Mucosa of rectum (tissue), 2 donors: ENCODE measurements at regions not wholly inside any gene's neighbourhood (a gene's known extent, or its start where the extent isn't known, plus 50 kb on each side); places are given as distances from the start of the nearest gene placed in this dataset.

Source experiments
- H3K27ac ChIP-seq, 2 donors: one replicate each; pipeline ENCODE4 v1.7.0; 2013; ENCODE audit warnings: inconsistent platforms in 2 of 2, low read depth in 2 of 2, low read length in 2 of 2
- H3K27me3 ChIP-seq, 2 donors: one replicate each; pipeline ENCODE4 v1.7.0; 2013; ENCODE audit warnings: low read length in 2 of 2; ENCODE audit not compliant: control insufficient read depth in 2 of 2, insufficient read depth in 2 of 2
- H3K36me3 ChIP-seq, 2 donors: one replicate each; pipeline ENCODE4 v1.7.0; 2013; ENCODE audit warnings: low read length in 2 of 2; ENCODE audit not compliant: control insufficient read depth in 2 of 2, insufficient read depth in 2 of 2
- H3K4me1 ChIP-seq, 2 donors: one replicate each; pipeline ENCODE4 v1.7.0; 2013; ENCODE audit warnings: low read length in 2 of 2, mild to moderate bottlenecking in 1 of 2; ENCODE audit not compliant: control insufficient read depth in 2 of 2, insufficient read depth in 2 of 2
- H3K4me3 ChIP-seq, 2 donors: one replicate each; pipeline ENCODE4 v1.7.0; 2013; ENCODE audit warnings: low read length in 2 of 2
- H3K9ac ChIP-seq, 2 donors: one replicate each; pipeline ENCODE4 v1.7.0; 2013; ENCODE audit warnings: low read length in 2 of 2, low read depth in 1 of 2, mild to moderate bottlenecking in 1 of 2
- H3K9me3 ChIP-seq, 2 donors: one replicate each; pipeline ENCODE4 v1.7.0; 2013; ENCODE audit warnings: low read length in 2 of 2; ENCODE audit not compliant: control insufficient read depth in 2 of 2
- donor health status: healthy.
- donor health status: Normal muscosa, but diverticular disease.

GRCh38 chr14:100648474-100649172, 61.4 kb upstream of the BEGAIN start:
- Histone ChIP-seq H3K36me3 (no peaks in the 10 kb centered on the region), H3K4me1 (peaks cover 22 to 23% of the 10 kb centered on the region in 2 donors), H3K27ac (peak overlapping the region; percentile 78 to 82), H3K27me3 (no peaks in the 10 kb centered on the region), H3K9me3 (peaks cover 0 to 3% of the 10 kb centered on the region in 2 donors), H3K4me3 (peak overlapping the region in 1 of 2 donors; percentile 31), H3K9ac (peak overlapping the region; percentile 6 to 14)

GRCh38 chr14:100649173-100649519, 61.9 kb upstream of the BEGAIN start:
- Histone ChIP-seq H3K36me3 (no peaks in the 10 kb centered on the region), H3K9ac (peak overlapping the region in 1 of 2 donors; percentile 14), H3K27me3 (no peaks in the 10 kb centered on the region), H3K27ac (peak overlapping the region; percentile 78 to 82), H3K9me3 (peaks cover 0 to 3% of the 10 kb centered on the region in 2 donors), H3K4me3 (peak overlapping the region in 1 of 2 donors; percentile 31), H3K4me1 (peaks cover 22 to 23% of the 10 kb centered on the region in 2 donors)

- peaks cover 0 to 4% of the 10 kb centered on the region in 2 donors for H3K27me3 ChIP-seq
- no peaks in the 10 kb centered on the region for H3K9me3 ChIP-seq
- H3K36me3 ChIP-seq, result no peaks in the 10 kb centered on the region
- H3K27ac ChIP-seq, result no peak overlapping the region
- peaks cover 12 to 18% of the 10 kb centered on the region in 2 donors for H3K4me1 ChIP-seq
- H3K9ac ChIP-seq, result no peak overlapping the region
- H3K4me3 ChIP-seq, result no peak overlapping the region
These were observed 64.8 kb upstream of the BEGAIN start for GRCh38 chr14:100651999-100652508.

- Histone ChIP-seq H3K9me3 (no peaks in the 10 kb centered on the region), H3K4me1 (peaks cover 12 to 18% of the 10 kb centered on the region in 2 donors), H3K36me3 (no peaks in the 10 kb centered on the region), H3K27me3 (peaks cover 0 to 4% of the 10 kb centered on the region in 2 donors), H3K4me3 (no peak overlapping the region), H3K27ac (no peak overlapping the region), H3K9ac (no peak overlapping the region)
These were observed 65.5 kb upstream of the BEGAIN start for GRCh38 chr14:100652744-100653143.

- Histone ChIP-seq H3K27me3 (peaks cover 0 to 4% of the 10 kb centered on the region in 2 donors), H3K9ac (no peak overlapping the region), H3K27ac (no peak overlapping the region)
These were observed 66.2 kb upstream of the BEGAIN start for GRCh38 chr14:100653409-100653808.

GRCh38 chr14:100654025-100654813, 67.0 kb upstream of the BEGAIN start:
- H3K9ac ChIP-seq, result no peak overlapping the region
- H3K27ac ChIP-seq, result no peak overlapping the region
- H3K36me3 ChIP-seq, result no peaks in the 10 kb centered on the region
- H3K4me3 ChIP-seq, result no peak overlapping the region
- H3K4me1 ChIP-seq, result peaks cover 7 to 8% of the 10 kb centered on the region in 2 donors
- no peaks in the 10 kb centered on the region for H3K9me3 ChIP-seq
- peaks cover 0 to 4% of the 10 kb centered on the region in 2 donors for H3K27me3 ChIP-seq

More at GRCh38 chr14:100653409-100653808, 66.2 kb upstream of the BEGAIN start:
- H3K36me3 ChIP-seq, result no peaks in the 10 kb centered on the region
- no peaks in the 10 kb centered on the region for H3K9me3 ChIP-seq
- H3K4me3 ChIP-seq, result no peak overlapping the region
- peaks cover 13 to 14% of the 10 kb centered on the region in 2 donors for H3K4me1 ChIP-seq

GRCh38 chr14:100654814-100655740, 67.9 kb upstream of the BEGAIN start:
- H3K4me3 ChIP-seq, result no peak overlapping the region
- peaks cover 0 to 4% of the 10 kb centered on the region in 2 donors for H3K27me3 ChIP-seq
- H3K27ac ChIP-seq, result no peak overlapping the region
- H3K9ac ChIP-seq, result no peak overlapping the region
- no peaks in the 10 kb centered on the region for H3K9me3 ChIP-seq
- H3K36me3 ChIP-seq, result no peaks in the 10 kb centered on the region
- H3K4me1 ChIP-seq, result peaks cover 3 to 8% of the 10 kb centered on the region in 2 donors

GRCh38 chr14:100655741-100656085, 68.5 kb upstream of the BEGAIN start:
- Histone ChIP-seq H3K9me3 (no peaks in the 10 kb centered on the region), H3K27ac (no peak overlapping the region), H3K36me3 (no peaks in the 10 kb centered on the region), H3K4me3 (no peak overlapping the region), H3K9ac (no peak overlapping the region), H3K4me1 (peaks cover 3 to 8% of the 10 kb centered on the region in 2 donors), H3K27me3 (peaks cover 0 to 4% of the 10 kb centered on the region in 2 donors)

- H3K4me3 ChIP-seq, result no peak overlapping the region
- H3K9me3 ChIP-seq, result no peaks in the 10 kb centered on the region
- H3K36me3 ChIP-seq, result no peaks in the 10 kb centered on the region
- H3K9ac ChIP-seq, result no peak overlapping the region
- no peak overlapping the region for H3K27ac ChIP-seq
- H3K4me1 ChIP-seq, result peaks cover 3 to 8% of the 10 kb centered on the region in 2 donors
- H3K27me3 ChIP-seq, result peaks cover 0 to 4% of the 10 kb centered on the region in 2 donors
These were observed 69.7 kb upstream of the DLK1 start for GRCh38 chr14:100656996-100657395.
